ENCODE measurements at regions not wholly inside any gene's neighbourhood (a gene's known extent, or its start where the extent isn't known, plus 50 kb on each side); places are given as distances from the start of the nearest gene placed in this dataset.

DNA sequence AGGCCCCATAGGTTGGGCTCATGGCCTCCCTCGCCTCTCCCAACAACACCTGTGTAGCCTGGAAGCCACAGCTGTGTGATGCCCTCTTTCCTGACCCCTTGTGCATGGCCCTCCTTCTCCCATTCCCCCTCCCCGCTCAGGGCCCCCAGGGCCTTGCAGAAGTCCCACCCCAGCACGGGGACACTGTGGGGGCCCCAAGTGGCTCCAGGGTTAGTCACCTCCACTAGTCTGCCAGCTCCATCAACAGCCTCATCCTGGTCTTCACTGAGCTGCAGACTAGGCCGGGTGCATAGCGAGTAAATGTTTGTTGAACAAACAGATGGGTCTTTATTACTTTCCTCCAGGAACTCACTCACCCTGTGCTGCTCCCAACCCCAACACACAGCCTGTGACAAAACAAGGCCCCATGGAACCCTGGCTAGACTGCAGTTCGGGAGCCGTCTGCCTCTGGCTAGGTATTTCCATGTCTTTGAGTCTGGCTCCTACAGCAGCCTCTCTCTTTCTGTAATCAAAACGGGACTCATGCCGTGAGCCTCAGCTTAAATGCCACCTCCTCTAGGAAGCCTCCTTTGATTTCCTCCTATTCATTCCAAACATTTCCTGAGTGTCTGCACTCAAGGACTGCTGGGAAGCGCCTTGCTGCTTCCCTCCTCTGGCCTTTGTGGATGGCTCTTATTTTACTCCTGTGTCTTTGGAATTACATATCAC lies 109.9 kb upstream of the ID2 start:
- DNase-seq (ENCODE audit: extremely low read depth in 1 of 11, low read depth in 9 of 11, low spot score in 4 of 11), result no peak

DNA sequence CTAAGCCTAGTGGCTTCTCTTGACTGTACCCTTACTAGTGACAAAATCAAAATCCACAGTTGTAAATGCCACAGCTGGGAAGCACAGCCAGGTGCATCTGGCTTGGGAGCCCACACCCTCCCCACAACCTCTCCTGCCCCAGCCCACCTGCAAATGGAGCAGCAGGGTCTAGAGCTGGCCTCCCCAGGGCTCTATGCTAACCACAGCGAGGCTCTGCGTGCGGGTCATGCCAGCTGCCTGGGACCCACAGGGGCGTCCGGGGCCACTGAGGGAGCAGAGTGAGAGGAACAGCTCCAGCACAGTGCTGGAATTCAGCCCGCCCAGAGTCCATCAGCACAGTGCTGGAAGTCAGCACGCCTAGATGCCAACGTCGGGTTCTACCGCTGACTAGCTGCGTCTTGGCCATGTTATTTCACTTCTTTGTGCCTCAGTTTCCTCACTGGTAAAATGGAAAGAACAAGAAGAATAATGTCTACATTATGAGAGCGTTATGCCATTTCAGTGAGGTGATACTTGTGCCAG lies 109.1 kb upstream of the ID2 start:
- no peak for DNase-seq (ENCODE audit: extremely low read depth in 1 of 11, low read depth in 9 of 11, low spot score in 4 of 11)

DNA sequence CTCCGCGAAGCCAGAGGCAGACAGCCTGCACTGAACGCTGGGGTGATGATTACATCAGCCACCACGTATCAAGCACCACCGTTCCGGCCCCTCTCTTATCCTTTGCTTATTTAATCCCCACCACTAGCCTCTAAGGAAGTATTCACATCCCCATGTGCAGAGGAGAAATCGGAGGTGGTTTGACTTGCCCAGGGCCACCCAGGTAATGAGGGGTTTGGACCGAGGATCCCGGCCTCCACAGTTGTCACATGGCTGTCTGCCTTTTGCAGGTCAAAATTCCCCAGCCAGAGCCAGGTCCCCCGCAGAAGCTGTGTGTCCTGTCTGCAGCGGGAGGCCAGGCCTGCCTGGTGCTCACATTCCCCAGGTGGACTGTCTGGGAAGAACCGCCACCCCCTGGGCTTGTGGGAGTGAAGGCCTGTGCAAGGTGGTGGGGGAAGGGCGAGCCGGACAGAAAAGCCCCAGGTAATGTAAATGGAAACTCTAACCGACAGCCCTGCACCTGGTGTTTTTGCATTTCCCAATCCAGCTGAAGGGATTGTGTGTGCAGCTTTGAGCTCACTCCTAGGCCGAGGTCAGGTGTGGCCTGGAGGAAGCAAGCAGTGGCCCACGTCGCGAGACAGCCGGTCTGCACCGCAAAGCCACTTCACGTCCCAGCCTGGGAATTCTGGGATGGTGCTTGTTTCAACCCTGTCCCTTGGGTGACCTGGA lies 108.5 kb upstream of the ID2 start:
- peak in 1 of 11 donors; percentile 46 for DNase-seq (ENCODE audit: extremely low read depth in 1 of 11, low read depth in 9 of 11, low spot score in 4 of 11)

DNA sequence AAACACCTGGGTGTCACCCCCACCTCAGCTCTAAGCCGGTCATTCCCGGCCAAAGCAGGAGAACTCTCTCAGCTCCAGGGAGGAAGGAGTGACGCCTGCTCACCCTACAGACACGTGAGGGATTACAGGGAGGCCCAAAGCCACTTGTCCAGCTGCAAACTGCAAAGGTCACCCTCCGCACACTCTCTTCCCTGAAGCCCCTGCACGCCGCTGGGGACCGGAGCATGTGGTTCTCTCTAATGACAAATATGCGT lies 108.0 kb upstream of the ID2 start:
- DNase-seq (ENCODE audit: extremely low read depth in 1 of 11, low read depth in 9 of 11, low spot score in 4 of 11), result no peak

DNA sequence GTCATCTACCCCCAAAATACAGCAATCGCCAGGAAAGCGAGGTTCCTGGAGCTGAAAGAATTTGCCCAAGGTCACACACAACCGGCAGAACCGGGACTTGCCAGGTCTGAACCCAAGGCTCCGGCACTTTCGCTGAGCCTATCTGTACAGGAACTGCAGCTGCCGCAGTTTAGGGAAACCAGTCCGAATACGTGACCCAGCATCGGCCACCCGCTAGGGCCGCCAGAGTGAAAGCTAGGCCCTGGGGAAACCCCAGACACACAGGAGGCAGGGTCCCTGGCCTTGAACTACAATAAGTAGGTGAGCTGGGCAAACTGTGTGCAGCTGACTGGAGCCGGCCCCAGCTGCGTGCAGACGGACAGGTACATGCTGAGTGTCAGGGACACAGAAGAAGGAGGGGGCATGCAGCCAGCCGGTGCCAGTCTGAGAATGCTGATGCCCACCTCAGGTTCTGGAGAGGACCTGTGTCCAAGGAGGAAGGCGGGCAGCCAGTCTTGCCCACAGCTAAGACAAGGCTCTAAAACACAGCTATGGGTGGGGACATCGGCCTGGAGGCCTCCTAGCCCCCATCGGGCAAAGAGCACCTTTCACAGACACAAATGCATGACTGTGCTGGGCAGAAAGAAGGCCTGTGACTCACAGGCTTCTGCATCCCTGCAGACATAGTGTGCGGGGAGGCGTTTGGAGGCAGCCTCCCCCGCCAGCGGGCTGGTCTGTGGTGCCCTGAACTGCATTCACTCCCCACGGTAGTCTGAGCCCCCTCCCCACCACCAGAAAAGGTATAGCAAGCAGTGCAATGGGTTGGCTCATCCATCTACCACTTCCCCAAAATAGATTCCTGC lies 107.4 kb upstream of the ID2 start:
- no peak for DNase-seq (ENCODE audit: extremely low read depth in 1 of 11, low read depth in 9 of 11, low spot score in 4 of 11)

DNA sequence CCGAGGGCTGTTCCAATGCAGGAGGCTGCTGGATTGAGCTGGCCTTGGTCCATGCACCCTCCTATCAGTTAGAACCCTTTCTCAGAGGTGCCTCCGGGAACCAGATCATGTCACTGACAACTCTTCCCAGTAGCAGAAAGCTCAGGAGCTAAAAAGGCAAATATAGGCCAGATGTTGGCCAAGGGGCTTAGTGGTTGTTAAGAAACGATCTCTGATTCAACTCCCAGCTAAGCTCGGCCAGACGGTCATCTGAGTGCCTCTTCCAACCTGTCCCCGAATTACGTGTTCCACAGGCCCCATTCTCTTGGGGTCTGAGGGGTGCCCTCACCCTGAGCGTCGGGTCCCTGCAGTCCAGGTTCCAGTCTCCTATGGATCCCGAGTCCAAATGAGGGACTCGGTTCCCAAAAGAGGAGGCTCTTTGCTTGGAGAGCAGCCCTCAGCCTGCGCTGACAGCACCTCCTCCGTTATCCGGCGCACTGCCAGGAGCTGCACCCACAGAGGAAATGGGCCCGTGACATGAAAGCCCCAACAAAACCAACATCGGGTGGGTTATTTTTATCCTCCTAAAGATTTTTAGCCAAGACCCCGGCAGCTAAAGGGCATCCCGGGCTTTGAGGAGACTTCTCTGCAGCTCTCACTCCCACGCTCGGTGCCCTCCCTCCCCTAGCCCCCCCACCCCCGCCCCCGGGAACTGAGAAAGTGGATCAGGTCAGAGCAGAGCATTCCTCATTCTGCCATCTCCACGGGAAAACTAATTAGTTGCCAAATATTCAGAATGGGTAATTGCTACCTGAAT lies 106.6 kb upstream of the ID2 start:
- DNase-seq (ENCODE audit: extremely low read depth in 1 of 11, low read depth in 9 of 11, low spot score in 4 of 11), result no peak

DNA sequence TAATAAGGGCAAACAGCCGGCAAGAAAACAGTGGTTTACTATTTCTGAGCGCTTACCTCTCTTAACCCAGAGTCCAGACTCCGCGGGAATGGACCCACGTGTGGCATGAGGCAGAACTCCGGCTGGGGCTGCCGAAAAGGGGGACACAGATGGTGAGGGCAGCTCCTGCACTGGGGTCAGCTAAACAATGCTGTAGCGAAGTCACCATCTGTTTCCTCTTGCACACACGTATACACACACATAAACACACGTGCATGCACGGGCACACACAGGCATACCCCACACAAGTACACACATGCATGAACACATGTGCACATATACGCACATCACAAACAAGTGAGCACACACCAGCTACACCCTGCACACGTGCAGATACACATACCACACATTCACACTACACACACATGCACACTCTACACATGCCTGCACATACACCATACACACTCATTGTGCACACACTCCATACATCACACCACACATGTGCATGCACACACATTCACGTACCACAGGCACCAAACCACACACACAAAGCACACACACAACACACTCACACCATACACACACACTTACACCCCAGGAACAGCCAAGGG lies 105.9 kb upstream of the ID2 start:
- no peak for DNase-seq (ENCODE audit: extremely low read depth in 1 of 11, low read depth in 9 of 11, low spot score in 4 of 11)

DNA sequence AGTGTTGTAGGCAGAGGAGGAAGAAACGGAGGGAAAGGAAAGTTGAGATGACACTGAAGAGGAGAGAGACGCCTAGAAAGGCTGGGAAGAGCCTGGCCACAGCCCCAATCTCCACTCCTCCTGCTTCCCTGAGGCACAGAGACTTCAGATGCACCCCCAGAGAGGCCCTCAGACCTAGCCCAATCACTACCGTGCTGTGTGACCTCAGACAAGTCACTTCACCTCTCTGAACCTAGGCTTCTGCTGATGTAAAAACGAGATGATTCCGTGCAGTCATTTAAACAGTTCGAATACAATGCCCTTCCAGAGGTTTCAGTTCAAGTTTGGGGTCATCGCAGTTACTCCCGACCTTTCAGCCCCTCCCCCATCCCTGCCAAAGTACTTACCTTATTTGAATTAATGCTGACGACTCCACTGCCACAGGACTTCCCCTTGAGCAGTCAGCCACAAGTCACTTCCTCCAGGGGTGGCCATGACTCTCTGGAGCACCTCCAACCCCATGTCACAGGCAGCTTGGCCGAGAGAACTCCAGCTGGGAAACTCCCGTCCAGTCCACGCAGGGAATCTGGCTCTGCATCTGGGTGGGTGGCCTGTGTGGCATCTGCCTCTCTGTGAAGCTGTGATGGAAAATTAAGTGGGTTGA lies 105.2 kb upstream of the ID2 start:
- DNase-seq (ENCODE audit: extremely low read depth in 1 of 11, low read depth in 9 of 11, low spot score in 4 of 11), result no peak

DNA sequence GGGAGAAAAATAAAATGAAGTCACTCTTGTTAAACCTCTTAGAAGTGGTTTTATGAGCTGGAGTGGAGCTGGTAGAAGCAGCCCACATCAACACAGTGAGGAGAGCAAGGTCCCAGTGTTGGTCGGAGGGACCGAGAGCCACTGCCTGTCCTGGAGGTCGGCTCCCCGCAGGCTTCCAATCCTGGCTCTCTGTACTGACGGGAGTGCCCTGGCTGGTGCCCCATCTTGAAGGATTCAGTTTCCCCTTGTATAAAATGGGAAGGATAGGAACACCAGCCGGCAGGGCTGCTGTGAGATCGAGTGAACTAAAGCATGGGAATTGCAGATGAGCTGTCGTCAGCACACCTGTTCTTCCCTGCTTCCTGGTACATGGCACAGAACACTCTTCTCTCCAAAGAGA lies 104.3 kb upstream of the ID2 start:
- DNase-seq (ENCODE audit: extremely low read depth in 1 of 11, low read depth in 9 of 11, low spot score in 4 of 11), result no peak

DNA sequence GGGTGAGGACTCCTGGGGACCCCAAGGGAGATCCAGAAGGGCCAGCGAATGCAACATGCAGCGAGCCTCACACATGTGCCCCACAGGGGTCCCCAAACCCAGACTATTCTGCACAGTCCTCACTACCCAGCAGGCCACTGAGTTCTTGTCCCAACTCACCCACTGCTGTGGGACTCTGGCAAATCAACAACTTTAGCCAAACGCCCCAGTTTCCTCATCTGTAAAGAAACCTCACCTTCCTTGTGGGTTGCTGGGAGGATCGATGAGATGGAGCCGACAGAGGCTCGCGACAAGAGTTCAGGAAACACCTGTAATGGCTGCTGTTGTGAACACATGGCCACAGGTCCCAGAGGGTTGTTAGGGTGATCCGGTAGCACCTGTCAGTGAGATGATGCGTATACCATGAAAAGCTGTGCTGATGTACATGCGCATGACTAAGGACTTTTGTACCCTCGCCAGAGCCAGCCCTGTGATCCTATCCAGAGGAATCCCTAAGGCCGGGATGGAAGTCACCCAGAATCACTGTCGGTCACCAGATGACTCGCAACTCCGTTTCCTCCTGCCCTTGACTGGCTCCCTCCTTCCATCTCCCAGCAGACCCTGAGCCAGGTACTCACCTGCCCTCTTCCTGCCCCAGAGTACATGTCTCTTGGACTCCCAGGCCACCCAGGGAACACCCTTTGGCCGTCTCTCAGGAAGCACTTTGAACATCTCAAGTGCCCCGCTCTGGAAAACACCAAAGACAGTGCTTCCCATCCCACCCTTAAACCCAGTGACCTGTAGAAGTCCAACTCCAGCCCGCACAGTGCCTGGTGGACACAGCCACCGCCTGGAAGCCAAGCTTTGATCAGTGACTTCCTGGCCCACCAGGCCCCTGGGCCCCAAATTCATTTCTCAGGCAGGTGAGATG lies 103.3 kb upstream of the ID2 start:
- DNase-seq (ENCODE audit: extremely low read depth in 1 of 11, low read depth in 9 of 11, low spot score in 4 of 11), result no peak

DNA sequence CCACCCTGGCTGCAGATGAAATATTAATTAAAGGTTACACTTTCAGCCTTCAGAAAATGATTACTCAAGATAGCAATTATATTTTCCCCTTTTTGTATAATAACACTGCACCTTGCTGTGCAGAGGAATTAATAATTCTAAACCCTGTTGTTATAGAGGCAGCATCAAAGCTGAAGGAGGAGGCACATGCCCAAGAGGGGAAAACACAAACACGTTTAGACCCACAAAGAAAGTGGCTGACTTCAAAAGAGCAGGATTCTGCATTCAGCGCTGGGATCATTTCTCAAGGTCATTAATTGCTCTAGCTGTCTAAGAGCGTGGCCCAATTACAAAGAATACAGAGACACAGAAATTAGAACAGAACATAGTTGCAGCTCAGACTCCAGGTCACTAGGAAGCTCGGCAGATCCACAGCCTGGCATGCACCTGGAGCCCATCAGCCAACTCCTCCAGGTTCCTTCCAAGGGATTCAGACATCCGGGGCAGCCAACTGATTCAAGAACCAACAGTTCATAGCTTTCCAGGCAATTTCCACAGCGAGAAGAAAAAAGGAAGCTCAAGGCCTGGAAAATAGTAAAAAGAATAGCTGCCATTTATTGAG lies 102.3 kb upstream of the ID2 start:
- no peak for DNase-seq (ENCODE audit: extremely low read depth in 1 of 11, low read depth in 9 of 11, low spot score in 4 of 11)

DNA sequence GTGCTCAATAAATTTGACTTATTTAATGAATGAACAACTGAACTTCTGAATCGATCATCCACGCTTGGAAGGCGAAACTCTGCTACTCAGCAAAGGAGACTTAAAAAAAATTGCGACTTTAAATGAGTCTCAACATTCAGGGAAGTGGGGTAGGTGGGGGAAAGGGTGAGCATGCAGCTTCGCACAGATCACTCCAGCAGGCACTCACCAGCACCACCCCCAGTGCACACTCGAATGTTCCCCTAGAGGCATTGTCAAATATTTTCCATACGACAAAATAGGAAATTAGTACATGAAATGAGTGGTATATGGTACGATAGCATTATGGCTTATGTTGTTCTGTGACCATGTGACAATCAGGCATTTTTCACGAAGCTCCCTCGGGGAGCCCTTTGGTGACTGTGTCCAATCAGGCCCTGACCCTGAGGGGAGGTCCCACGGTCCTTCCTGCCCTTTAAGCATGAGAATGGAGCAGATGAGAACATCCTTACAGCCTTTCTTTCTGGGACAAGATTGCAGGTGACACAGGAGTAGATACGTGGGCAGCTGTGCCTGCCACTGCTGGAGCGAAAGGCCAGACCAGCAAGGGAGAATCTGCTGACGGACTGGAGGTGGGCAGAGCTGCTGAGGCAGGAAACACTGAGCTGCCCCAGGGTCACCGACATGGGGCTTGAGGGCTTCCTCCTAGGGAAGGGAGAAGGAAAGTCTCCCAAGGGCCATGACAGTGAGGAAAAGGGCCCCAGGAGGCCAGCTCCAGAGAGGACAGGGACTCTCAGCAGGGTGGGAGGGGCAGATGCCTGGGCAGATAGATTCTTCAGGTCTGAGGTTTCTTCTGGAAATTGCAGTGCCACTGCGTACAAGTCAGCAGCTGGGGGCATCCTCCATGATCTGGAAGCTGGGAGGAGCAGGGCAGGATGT lies 101.3 kb upstream of the ID2 start:
- no peak for DNase-seq (ENCODE audit: extremely low read depth in 1 of 11, low read depth in 9 of 11, low spot score in 4 of 11)

DNA sequence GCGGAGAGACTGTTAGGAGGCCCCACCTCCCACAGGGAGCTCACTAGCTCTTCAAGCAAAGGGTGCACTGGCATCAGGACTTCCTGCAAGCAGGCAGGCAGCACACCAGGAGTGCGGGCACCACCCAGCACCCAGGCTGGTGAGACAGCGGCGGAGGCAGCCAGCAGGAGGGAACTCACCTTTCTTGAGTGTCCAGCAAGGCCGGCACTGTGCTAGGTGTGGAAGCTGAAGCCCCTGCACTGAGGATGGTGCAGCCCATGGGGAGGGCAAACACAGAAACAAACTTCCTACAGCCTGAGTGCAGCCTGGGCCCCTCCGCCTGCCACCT lies 100.7 kb upstream of the ID2 start:
- DNase-seq (ENCODE audit: extremely low read depth in 1 of 11, low read depth in 9 of 11, low spot score in 4 of 11), result no peak

DNA sequence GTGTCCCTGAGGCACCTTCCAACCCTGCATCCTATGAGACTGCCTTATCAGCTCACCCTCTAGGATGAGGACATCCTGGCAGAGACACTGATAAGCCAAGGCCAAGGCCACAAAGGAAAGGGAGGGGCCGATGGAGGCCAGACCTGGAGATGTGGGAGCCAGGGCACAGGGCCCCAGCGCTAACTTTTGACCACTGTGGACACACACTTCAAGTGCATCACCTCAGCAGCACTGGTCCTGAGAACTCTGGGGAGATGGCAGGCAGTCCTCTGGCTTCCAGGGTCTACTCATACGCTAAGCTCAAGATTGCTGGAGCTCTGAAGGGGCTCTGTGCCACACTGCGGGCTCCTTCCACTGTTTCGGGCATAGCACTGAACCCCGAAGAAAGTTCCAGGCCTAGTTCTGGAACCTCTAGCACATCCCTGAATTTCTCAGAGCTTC lies 100.2 kb upstream of the ID2 start:
- DNase-seq (ENCODE audit: extremely low read depth in 1 of 11, low read depth in 9 of 11, low spot score in 4 of 11), result no peak

DNA sequence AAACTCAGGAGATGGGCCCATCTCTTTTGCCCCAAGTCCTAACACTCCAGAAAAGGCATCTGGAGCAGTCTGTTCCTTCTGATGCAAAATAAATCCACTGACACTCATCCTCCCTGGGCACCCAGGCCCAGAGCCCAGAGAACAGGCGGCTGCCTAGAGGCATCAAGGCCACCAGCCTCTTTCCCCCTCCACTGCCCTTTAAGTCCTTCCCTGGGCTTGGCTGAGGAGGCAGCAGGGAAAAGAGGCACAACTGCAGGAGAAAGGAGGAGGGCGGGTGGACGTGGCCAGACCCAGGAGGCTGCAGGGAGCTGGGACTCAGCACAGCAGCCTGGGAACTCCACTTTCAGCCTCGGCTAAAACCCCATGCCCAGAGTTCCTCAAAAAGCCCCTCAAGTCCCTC lies 99.7 kb upstream of the ID2 start:
- no peak for DNase-seq (ENCODE audit: extremely low read depth in 1 of 11, low read depth in 9 of 11, low spot score in 4 of 11)

DNA sequence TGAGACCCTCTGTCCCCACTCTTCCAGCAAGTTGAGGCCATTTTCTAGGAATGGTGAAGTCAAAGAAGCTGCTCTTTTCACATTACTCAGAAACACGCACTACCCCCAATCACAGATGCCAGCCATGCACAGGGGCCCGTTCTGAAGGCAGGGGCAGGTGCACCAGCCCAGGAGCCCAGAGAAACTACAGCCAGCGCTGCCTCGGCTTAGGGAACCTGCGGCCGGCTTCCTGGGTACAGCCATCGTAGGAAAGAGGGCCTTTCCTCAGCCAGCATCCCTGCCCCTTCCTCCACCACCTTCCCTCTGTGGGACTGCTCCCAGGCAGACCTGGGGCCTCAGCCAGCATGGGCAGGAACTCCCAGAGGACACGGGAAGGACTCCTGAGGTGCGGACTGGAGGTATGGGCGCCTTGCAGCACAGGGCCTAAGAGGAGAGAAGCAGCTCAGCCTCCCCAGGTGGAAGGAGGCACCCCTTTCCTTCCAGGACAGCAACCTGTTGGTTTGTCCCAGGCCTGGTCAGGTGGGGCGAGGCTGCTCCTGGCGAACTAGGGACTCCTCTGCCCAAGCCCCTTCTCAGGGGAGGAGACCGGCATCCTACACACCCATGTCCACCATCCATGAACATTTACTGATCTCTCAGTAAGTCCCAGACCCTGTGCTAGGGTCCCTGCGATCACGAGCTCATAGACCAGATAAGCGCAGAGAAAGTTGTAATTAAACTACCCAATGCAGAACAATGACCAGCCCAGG lies 99.0 kb upstream of the ID2 start:
- no peak for DNase-seq (ENCODE audit: extremely low read depth in 1 of 11, low read depth in 9 of 11, low spot score in 4 of 11)

All from renal cortex interstitium (tissue), 11 donors.